K562 (cell line): ENCODE measurements at regions not wholly inside any gene's neighbourhood (a gene's known extent, or its start where the extent isn't known, plus 50 kb on each side); places are given as distances from the start of the nearest gene placed in this dataset.
A peak's percentile ranks its signal among the peaks of the same experiment; 100 is the strongest.

Experiments used
- ATAC-seq: fragments of 200-7000 bp; cut with Tn5 transposase; 3 replicates; pipeline ENCODE4 v1.9.1; 2020; ENCODE audit warnings: moderate library complexity
- BruUV-seq: library from RNA; stranded (reverse); fragments of 400-500 nt; replicated peaks from 2 replicates; lab custom pipeline; 2021; lab: Mats Ljungman, UMichigan
- CTCF ChIA-PET: fragments of 300-600 bp; formaldehyde crosslinking; extraction: SDS; loops from one replicate; lab custom pipeline; 2021; ENCODE audit warnings: low intra/inter-chr PET ratio; lab: Yijun Ruan, JAX
- POLR2A ChIA-PET: fragments of 300-600, 350-650 bp; sonication (Branson Sonifier 250); formaldehyde crosslinking; extraction: SDS; loops from one replicate; lab custom pipeline; 2021; ENCODE audit warnings: antibody characterized with exemption, inconsistent platforms; lab: Yijun Ruan, JAX
- DNase-seq, 4 experiments: peaks; one replicate each; pipeline versions ENCODE4 v3.0.0 to v3.0.0-alpha.2; 2011 to 2018; ENCODE audit warnings: low spot score in 3 of 4, mixed read lengths in 3 of 4; ENCODE audit errors: extremely low read depth in 1 of 4
- FAIRE-seq: peaks from 2 replicates; lab custom pipeline; 2011; peaks lifted over from hg19 to GRCh38; lab: Jason Lieb, UNC
- H2AFZ ChIP-seq: 2 replicates; pipeline ENCODE4 v1.6.0; 2011; ENCODE audit warnings: low read depth, low read length, control low read depth, inconsistent platforms
- H3K27ac ChIP-seq: fragments of 200-600 bp; 3 replicates; pipeline ENCODE4 v1.8.0; 2011; ENCODE audit warnings: low read depth, mild to moderate bottlenecking, control low read depth, inconsistent platforms, low read length, moderate library complexity, mixed read lengths; ENCODE audit errors: extremely low read depth
- H3K27me3 ChIP-seq, 2 experiments: fragments of 300-600 bp in 1 of 2; 2 replicates in 1 of 2; 3 replicates in 1 of 2; pipeline versions ENCODE4 v1.6.0 to v1.8.0; 2011; ENCODE audit warnings: inconsistent platforms in 2 of 2, low read length in 2 of 2, mild to moderate bottlenecking in 1 of 2, mixed read lengths in 1 of 2, moderate library complexity in 1 of 2; ENCODE audit not compliant: control insufficient read depth in 2 of 2, insufficient read depth in 2 of 2
- H3K36me3 ChIP-seq: fragments of 300-600 bp; 3 replicates; pipeline ENCODE4 v1.8.0; 2011; ENCODE audit warnings: mild to moderate bottlenecking, low read length, inconsistent platforms; ENCODE audit not compliant: control insufficient read depth, insufficient read depth
- H3K4me1 ChIP-seq, 2 experiments: fragments of 200-600 bp in 1 of 2; replicated peaks in 1 of 2; 2 replicates in 1 of 2; 3 replicates in 1 of 2; pipeline versions ENCODE4 v1.5.1 to v1.8.0; 2011; ENCODE audit warnings: inconsistent platforms in 2 of 2, low read length in 2 of 2, mild to moderate bottlenecking in 1 of 2, mixed read lengths in 1 of 2, moderate library complexity in 1 of 2; ENCODE audit not compliant: control insufficient read depth in 2 of 2, insufficient read depth in 2 of 2
- H3K4me2 ChIP-seq: 2 replicates; pipeline ENCODE4 v1.6.1; 2011; ENCODE audit warnings: low read length, control low read depth, inconsistent platforms, mixed read lengths; ENCODE audit not compliant: insufficient read depth
- H3K4me3 ChIP-seq: fragments of 200-600 bp; sonication (generic), shearing (Covaris generic); 2 replicates; pipeline ENCODE4 v1.5.1; 2016; ENCODE audit warnings: control low read depth, inconsistent platforms
- H3K79me2 ChIP-seq: fragments of 200-600 bp; 3 replicates; pipeline ENCODE4 v1.8.0; 2011; ENCODE audit warnings: low read length, inconsistent platforms; ENCODE audit not compliant: control insufficient read depth, insufficient read depth
- H3K9ac ChIP-seq, 2 experiments: 2 replicates each; pipeline versions ENCODE4 v1.6.0 to v1.6.1; 2011; ENCODE audit warnings: low read depth in 2 of 2, low read length in 2 of 2, control low read depth in 1 of 2, inconsistent platforms in 1 of 2, mild to moderate bottlenecking in 1 of 2, mixed read lengths in 1 of 2; ENCODE audit not compliant: insufficient read depth in 1 of 2
- H3K9me1 ChIP-seq: one replicate; pipeline ENCODE4 v1.6.0; 2011; ENCODE audit warnings: inconsistent platforms, mild to moderate bottlenecking, low read length, moderate library complexity; ENCODE audit not compliant: control insufficient read depth, insufficient read depth
- H3K9me3 ChIP-seq: replicated peaks from 2 replicates; pipeline ENCODE4 v1.5.1; 2011; ENCODE audit warnings: low read depth, low read length, inconsistent platforms; ENCODE audit not compliant: control insufficient read depth, insufficient read depth
- H4K20me1 ChIP-seq: replicated peaks from 2 replicates; pipeline ENCODE4 v1.6.1; 2011; ENCODE audit warnings: low read length, inconsistent platforms, mixed read lengths; ENCODE audit not compliant: control insufficient read depth, insufficient read depth
- ARID1B ChIP-seq: fragments of 450-650 bp; IDR thresholded peaks from 2 replicates; pipeline ENCODE4 v1.6.1; 2016; ENCODE audit warnings: antibody characterized with exemption, mild to moderate bottlenecking, inconsistent platforms
- ATF7 ChIP-seq: fragments of 450-650 bp; IDR thresholded peaks from 2 replicates; pipeline ENCODE4 v1.7.1; 2014; ENCODE audit warnings: mild to moderate bottlenecking, moderate library complexity
- CHD4 ChIP-seq: fragments of 200-600 bp; sonication (generic); IDR thresholded peaks from 3 replicates; pipeline ENCODE4 v1.6.1; 2012; ENCODE audit warnings: low read depth, mild to moderate bottlenecking, mixed read lengths, low read length, inconsistent platforms; ENCODE audit not compliant: insufficient read depth, insufficient replicate concordance, poor library complexity, severe bottlenecking
- COPS2 ChIP-seq: fragments of 450-650 bp; conservative IDR thresholded peaks from 2 replicates; pipeline ENCODE4 v1.6.1; 2016; ENCODE audit warnings: mild to moderate bottlenecking, moderate library complexity
- CXXC5 ChIP-seq: fragments of 250-450 bp; sonication (Bioruptor Pico); IDR thresholded peaks from 2 replicates; pipeline ENCODE4 v1.8.0; 2022; ENCODE audit warnings: inconsistent platforms, mild to moderate bottlenecking, moderate library complexity
- FOXA3 ChIP-seq, 2 experiments: fragments of 450-650 bp in 1 of 2; sonication (generic) in 1 of 2; formaldehyde crosslinking; IDR thresholded peaks in 1 of 2; conservative IDR thresholded peaks in 1 of 2; 2 replicates each; pipeline versions ENCODE4 v1.4.0 to v1.8.0; 2020 to 2022; ENCODE audit warnings: mild to moderate bottlenecking in 2 of 2, missing genetic modification reagents in 1 of 2
- JUND ChIP-seq, 2 experiments: IDR thresholded peaks; 2 replicates in 1 of 2; 3 replicates in 1 of 2; pipeline ENCODE4 v1.6.1; 2011; ENCODE audit warnings: borderline replicate concordance in 2 of 2, low read depth in 2 of 2, low read length in 2 of 2, improper control_type of control experiment in 1 of 2, missing biosample characterization in 1 of 2, missing genetic modification characterization in 1 of 2, missing genetic modification reagents in 1 of 2
- LCOR ChIP-seq: sonication (generic); formaldehyde crosslinking; IDR thresholded peaks from 2 replicates; pipeline ENCODE4 v1.8.0; 2022; ENCODE audit warnings: mild to moderate bottlenecking, missing genetic modification reagents
- MCM5 ChIP-seq: fragments of 450-650 bp; IDR thresholded peaks from 2 replicates; pipeline ENCODE4 v1.6.1; 2016; ENCODE audit warnings: low read depth
- SIRT6 ChIP-seq: IDR thresholded peaks from one replicate; pipeline ENCODE4 v1.6.1; 2012; ENCODE audit warnings: low read depth, mild to moderate bottlenecking, control low read depth, inconsistent platforms, low read length, moderate library complexity
- SMARCA4 ChIP-seq: fragments of 450-650 bp; IDR thresholded peaks from 2 replicates; pipeline ENCODE4 v1.6.1; 2016
- TOE1 ChIP-seq, 2 experiments: fragments of 450-650 bp in 1 of 2; sonication (generic) in 1 of 2; formaldehyde crosslinking in 1 of 2; IDR thresholded peaks; 2 replicates each; pipeline versions ENCODE4 v1.7.1 to v1.8.0; 2016 to 2022; ENCODE audit warnings: borderline replicate concordance in 2 of 2, mild to moderate bottlenecking in 2 of 2, antibody characterized with exemption in 1 of 2, inconsistent platforms in 1 of 2, low read depth in 1 of 2, missing genetic modification reagents in 1 of 2, moderate library complexity in 1 of 2
- XRCC5 ChIP-seq: fragments of 200-400 bp; formaldehyde crosslinking; IDR thresholded peaks from 2 replicates; pipeline ENCODE4 v1.6.1; 2017; ENCODE audit warnings: low read depth, mild to moderate bottlenecking, low read length
- ZNF408 ChIP-seq: fragments of 250-450 bp; sonication (Bioruptor Pico); IDR thresholded peaks from 2 replicates; pipeline ENCODE4 v1.4.0; 2020; ENCODE audit warnings: low read depth, mild to moderate bottlenecking, moderate library complexity
- ZNF584 ChIP-seq: fragments of 200-800 bp; sonication (Bioruptor generic); IDR thresholded peaks from 2 replicates; pipeline ENCODE4 v1.6.1; 2016; ENCODE audit warnings: low read depth, mild to moderate bottlenecking, missing genetic modification characterization, missing compliant biosample characterization
- ZNF589 ChIP-seq: fragments of 200-800 bp; sonication (Bioruptor generic); IDR thresholded peaks from 2 replicates; pipeline ENCODE4 v1.6.1; 2016; ENCODE audit warnings: low read depth, missing genetic modification characterization, missing compliant biosample characterization
- WGBS: fragments of 100-300 bp; shearing (Covaris generic); methylation state at CpG from one replicate; pipeline ENCODE4 v1.1.6; 2016; ENCODE audit warnings: low coverage, mixed read lengths; ENCODE audit not compliant: insufficient coverage; ENCODE audit errors: missing lambda C conversion rate; 5-methylcytosine and 5-hydroxymethylcytosine counted together
- in situ Hi-C: fragments of 300-500 bp; cut with MboI; formaldehyde crosslinking; loops from 4 replicates; pipeline ENCODE4 v1.15.0; 2018; ENCODE audit warnings: inconsistent platforms, mixed read lengths
- intact Hi-C: fragments of 100-400 bp; cut with micrococcal nuclease; formaldehyde crosslinking; loops from 2 replicates; pipeline ENCODE4 v1.14.2; 2022

DNA sequence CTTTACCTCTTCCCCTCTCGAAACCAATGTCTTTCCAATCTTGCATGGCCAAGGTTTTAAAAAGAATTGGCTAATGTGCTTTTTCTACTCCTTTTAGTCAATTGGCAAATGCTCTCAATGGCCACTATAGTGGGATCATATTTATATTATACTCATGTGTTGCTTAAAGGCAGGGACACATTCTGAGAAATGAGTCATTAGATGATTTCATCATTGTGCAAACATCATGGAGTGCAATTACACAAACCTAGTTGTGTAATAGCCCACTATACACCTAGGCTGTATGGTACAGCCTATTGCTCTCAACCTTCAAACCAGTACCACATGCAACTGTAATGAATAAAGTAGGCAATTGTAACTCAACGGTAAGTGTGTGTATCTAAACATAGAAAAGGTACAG is 180.9 kb downstream of the HS3ST3A1 start (continued):
- TF ChIP-seq ZNF589 (CRISPR knock-in tag), result 0 out of 2 replicates have a peak, but pooled peaks have one; percentile 10
- TF ChIP-seq JUND (IDR thresholded peaks at IDR 0.05; ENCODE audit: borderline replicate concordance, low read depth, low read length), result peak; percentile 88
- peak; percentile 86 for TF ChIP-seq JUND (tag; IDR thresholded peaks at IDR 0.05; ENCODE audit: borderline replicate concordance, low read depth, low read length)
- TF ChIP-seq SMARCA4, result peak; percentile 44; the same call in 1 of the 2 replicates
- peak in 1 of 2 experiments; percentile 89; a peak in 3 of 4 replicates for TF ChIP-seq FOXA3 (CRISPR knock-in tag; conservative IDR thresholded peaks at IDR 0.05 in 1 of 2, IDR thresholded peaks at IDR 0.05 in 1 of 2)
- TF ChIP-seq ARID1B, result peak; percentile 53

DNA sequence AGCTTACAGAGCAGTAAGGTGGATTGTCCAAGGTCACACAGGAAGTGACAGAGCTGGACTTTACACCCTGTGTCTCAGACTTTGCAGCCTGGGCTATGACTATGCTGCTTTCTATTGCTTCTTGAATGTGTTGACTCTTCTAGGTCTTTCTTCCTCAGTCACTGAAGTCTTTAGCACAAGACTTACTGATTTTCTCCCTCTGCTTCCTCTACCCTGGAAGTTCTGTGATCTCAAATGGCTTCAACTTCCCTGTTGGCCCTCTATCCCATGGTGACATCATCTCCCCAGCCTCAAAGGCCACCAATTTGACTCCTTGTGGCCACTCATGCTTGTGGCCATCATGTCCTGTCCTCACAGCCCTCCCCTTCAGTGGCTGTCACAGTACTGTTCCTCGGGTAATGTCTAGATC is 181.3 kb downstream of the HS3ST3A1 start:
- H3K9me3 ChIP-seq, result no peaks in the 10 kb centered on the region
- H3K4me1 ChIP-seq, result peaks cover 0 to 15% of the 10 kb centered on the region in 2 experiments; a peak in 3 of 5 replicates
- H3K79me2 ChIP-seq, result no peaks in the 10 kb centered on the region
- no peak overlapping the region for H3K4me3 ChIP-seq
- in situ Hi-C loops, result no loop called here
- no peaks in the 10 kb centered on the region for H3K36me3 ChIP-seq
- no peak for ATAC-seq
- BruUV-seq, result no TSS peak
- no peak overlapping the region for H3K27ac ChIP-seq
- DNase-seq, result peak in 2 of 4 experiments; percentile 4
- H3K9me1 ChIP-seq, result no peaks in the 10 kb centered on the region
- ChIA-PET CTCF (no interaction called here), POLR2A (no interaction called here)
- FAIRE-seq, result no peak
- 11% methylated on average over 1 of the region's 1 CpG for WGBS
- H4K20me1 ChIP-seq, result no peaks in the 10 kb centered on the region
- no peak overlapping the region for H3K4me2 ChIP-seq
- H2AFZ ChIP-seq, result peak overlapping the region; percentile 38; the same call in 1 of the 2 replicates
- H3K27me3 ChIP-seq, result no peaks in the 10 kb centered on the region
- intact Hi-C loops, result no loop called here
- H3K9ac ChIP-seq, result no peak overlapping the region
- no peak for TF ChIP-seq TOE1 (IDR thresholded peaks at IDR 0.05; ENCODE audit: borderline replicate concordance)
- no peak for TF ChIP-seq TOE1 (CRISPR knock-in tag; IDR thresholded peaks at IDR 0.05; ENCODE audit: borderline replicate concordance, low read depth)
- no peak for TF ChIP-seq SIRT6
- 0 out of 2 replicates have a peak, but pooled peaks have one; percentile 59 for TF ChIP-seq ZNF584
- TF ChIP-seq FOXA3 (CRISPR knock-in tag; conservative IDR thresholded peaks at IDR 0.05 in 1 of 2, IDR thresholded peaks at IDR 0.05 in 1 of 2), result no peak
- TF ChIP-seq JUND (IDR thresholded peaks at IDR 0.05; ENCODE audit: borderline replicate concordance, low read depth, low read length), result peak; percentile 10; the same call in 1 of the 2 replicates
- peak; percentile 21; the same call in 2 of the 3 replicates for TF ChIP-seq JUND (tag; IDR thresholded peaks at IDR 0.05; ENCODE audit: borderline replicate concordance, low read depth, low read length)
- TF ChIP-seq LCOR, result no peak
- no peak for TF ChIP-seq ARID1B
- TF ChIP-seq XRCC5, result no peak
- no peak for TF ChIP-seq COPS2
- no peak for TF ChIP-seq CXXC5
- TF ChIP-seq CHD4, result no peak
- no peak for TF ChIP-seq MCM5
- TF ChIP-seq ZNF408 (CRISPR knock-in tag), result no peak
- peak; percentile 61; the same call in 1 of the 2 replicates for TF ChIP-seq ATF7
